Umbilical cord (tissue), 1 donor: ENCODE measurements at regions not wholly inside any gene's neighbourhood (a gene's known extent, or its start where the extent isn't known, plus 50 kb on each side); places are given as distances from the start of the nearest gene placed in this dataset.

Experiments
- DNase-seq: peaks from one replicate; pipeline ENCODE4 v3.0.0-alpha.2; 2015; ENCODE audit warnings: low spot score

GRCh38 chr16:73756289-73757178 lies 540.1 kb upstream of the PSMD7 start:
- no peak for DNase-seq

- no peak for DNase-seq
Measured at GRCh38 chr16:73753931-73754330, 542.7 kb upstream of the PSMD7 start.

- no peak for DNase-seq
Measured at GRCh38 chr16:73750639-73751038, 546.0 kb upstream of the PSMD7 start.

DNA sequence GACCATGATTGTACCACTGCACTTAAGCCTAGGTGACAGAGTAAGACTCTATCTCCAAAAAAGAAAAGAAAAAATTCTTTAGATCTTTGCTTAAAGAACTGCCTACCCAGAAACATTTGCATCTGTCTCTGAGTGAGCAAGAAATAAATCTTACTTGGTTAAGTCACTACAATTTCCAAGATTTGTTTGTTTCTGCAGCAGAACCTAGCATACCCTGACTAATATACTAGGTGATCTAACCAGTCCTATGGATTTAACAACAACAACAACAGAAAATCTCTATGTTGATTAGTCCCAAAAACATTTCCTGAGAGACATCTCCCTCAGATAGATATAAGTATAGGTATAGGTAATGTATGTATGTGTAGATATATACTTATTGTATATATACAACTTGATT lies 549.3 kb upstream of the PSMD7 start:
- no peak for DNase-seq

DNA sequence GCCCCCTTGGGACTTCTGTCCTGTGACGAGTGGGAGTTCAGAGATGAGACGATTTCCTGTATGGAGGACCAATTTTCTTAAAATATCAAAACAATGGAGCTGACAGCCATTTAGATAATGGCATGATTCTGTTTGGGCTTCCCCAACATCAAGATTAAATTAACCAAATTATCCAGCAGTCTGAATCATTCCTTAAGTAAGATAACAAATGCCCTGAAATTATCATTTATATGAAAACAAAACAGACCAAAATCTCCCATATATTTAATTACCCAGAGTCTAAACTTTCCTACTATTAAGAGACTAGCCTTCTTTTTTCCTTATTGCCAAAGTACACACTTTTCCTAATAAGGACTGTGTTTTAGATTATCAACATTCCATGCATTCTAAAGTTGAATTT lies 550.1 kb upstream of the PSMD7 start:
- DNase-seq: no peak

DNA sequence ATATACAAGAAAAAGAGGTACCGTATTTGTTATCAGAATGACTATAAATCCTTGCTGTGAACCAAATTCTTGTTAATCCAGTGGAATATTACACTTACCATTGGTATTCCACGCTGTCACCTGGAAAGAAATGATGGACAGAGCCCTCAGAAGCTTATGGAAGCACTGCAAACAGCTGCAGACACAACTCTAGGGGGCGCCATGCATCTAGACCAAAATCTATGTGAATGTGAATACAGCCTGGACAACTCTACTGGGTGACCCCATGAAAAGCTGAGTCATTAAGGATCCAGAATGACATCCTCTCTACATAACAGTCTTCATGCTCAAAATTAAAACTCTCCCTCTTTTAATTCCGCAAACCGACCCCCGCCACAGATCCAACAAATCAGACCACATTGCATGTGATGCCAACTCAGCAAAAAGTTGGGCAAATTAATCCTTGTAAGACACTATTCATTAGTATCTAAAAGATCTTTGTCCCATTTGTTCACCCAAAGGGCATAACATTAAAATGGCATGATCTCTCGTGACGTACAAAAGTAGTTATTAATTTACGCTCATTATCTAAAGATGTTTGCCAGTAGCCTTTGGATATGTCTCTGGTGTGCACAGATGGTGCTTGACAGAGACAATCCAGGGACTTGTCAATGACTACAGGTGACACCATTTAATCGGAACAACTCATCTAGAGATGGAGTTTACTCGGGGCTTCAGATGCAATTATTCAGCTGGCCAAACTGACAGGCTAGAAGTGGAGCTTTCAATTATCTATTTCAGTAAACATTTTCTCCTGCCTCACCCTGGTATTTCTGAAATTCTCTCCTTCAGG lies 552.7 kb upstream of the PSMD7 start:
- no peak for DNase-seq

DNA sequence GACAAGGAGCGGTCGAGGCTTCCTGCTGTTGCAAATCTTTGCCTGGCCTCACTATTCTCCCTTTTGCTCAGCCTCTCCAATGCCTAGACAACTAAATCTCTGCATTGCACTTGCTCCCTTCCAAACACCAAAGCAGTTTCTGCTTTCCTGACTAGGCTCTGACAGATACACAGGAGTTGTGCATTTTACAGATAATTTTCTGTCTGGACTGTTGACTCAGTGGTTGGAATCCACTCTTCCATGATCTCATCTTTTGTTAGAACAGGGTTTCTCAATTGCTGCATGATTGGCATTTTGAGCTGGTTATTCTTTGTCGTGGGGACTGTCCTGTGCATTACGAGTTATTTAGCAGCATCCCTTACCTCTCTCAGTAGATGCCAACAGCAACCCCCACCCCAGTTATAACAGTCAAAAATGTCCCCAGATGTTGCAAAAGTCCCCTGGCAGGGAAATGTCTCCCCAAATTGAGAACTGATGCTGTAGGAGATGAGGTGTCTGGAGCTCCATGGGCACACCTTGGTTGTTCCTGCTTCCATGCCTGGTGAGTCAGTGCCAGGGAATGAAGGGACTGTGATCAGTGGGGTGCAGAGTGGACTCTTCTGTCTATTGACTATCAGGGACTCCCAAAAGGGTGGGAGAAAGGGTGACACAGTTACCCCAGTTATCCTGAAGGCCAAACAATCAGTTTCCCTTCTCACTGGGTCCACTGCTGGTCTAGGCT lies 557.4 kb upstream of the PSMD7 start:
- DNase-seq: no peak

- no peak for DNase-seq
Measured at GRCh38 chr16:73738266-73738665, 558.3 kb upstream of the PSMD7 start.

GRCh38 chr16:73737637-73738036 lies 559.0 kb upstream of the PSMD7 start:
- DNase-seq: no peak

- no peak for DNase-seq
Measured at GRCh38 chr16:73735954-73736353, 560.7 kb upstream of the PSMD7 start.

DNA sequence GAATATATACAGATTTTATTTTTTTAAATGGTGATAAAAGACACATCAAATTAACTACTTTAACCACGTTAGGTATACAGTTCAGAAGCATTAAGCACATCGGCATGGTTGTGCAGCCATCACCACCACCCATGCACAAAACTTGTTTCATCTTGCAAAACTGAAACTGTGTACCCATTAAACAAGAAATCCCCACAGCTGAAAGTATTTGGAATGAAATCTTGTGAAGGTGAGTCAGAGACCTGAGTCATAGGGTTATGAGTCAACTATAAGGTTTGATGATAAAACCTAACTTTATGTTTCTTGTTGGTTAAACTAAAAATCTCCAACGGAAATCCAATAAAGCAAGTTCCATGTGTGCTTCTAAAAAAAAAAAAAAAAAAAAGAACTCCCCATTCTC lies 561.6 kb upstream of the PSMD7 start:
- peak; percentile 49 for DNase-seq

GRCh38 chr16:73732681-73733080 lies 563.9 kb upstream of the PSMD7 start:
- no peak for DNase-seq

- no peak for DNase-seq
Measured at GRCh38 chr16:73732143-73732542, 564.5 kb upstream of the PSMD7 start.

DNA sequence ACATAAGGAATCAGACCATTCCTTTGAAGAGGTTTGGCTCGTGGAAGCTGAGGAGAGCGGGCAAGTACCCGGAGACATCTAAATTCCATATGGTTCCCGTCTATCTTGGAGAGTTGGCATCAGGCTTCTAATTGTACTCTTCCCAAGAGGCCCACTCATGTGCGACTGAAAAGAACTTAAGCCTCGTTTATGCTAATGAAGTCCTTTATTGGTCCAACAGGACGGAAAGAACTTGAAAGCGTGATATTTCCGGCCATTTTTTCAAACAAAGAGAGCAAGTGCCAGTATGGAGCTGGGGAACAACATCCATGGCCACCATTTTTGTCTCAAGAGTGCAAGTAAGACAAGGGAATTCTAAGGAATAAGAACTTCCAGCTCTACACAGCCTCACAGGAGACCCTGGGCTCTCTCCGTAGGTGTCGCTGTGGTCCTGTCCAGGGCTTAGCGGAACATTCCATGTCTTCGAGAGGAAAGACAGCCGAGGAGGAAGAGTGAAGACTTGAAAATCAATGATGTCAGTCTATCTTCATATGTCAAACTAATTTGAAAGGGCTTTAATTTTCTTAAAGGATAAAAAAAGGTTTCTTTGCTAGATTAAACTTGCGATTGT lies 566.0 kb upstream of the PSMD7 start:
- no peak for DNase-seq

DNA sequence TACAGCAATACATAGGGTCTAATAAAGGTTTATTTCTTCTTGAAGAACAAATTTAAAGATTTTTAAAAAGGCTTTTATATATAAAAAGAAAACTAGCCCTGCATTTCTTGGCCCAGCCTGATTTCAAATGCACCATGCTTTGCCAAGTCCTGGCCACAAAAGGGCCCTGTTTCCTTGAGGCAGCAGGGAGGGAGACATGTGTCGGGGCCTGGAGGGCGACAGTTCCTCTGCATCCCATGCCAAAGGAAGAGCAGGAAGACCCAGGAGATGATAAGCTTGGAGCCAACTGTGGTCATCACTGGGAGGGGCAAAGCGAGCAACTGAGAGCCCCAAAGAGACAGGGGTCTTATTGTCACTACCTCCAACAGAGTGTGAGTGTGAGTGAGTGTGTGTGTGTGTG lies 571.5 kb upstream of the PSMD7 start:
- DNase-seq: no peak

GRCh38 chr16:73724503-73724902 lies 572.1 kb upstream of the PSMD7 start:
- no peak for DNase-seq

DNA sequence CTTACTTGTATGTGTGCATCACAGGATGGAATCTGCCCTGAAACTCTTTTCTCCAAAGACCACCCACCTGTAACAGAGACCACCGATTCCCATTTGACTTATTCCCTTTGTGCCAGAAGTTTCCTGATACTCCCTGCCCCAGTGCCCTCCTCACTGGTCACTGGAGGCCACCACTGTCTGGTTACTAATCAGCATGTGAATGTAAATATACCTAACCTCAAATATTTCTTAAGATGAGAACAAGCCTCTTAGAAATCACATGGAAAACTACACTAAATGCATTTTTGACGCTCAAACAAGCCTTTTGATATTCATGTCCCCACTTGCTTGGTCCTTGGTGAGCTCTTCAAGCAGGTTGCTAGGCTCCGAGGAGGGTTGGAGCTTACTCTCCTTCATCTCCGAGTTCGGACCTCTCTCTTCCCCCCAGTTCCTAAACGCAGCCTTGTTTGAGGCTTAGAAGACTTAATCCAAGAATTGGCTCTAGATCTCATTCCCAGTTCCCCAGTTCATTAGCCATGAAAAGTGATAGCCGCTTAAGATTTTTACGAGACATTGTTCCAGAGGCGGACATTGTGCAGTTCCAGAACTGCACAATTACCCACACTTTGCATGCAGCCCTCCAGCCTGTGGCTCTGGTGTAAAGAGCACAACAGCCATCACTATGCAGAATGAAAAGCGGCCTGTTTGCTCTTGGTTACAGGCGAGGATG lies 579.2 kb upstream of the PSMD7 start:
- DNase-seq: no peak

DNA sequence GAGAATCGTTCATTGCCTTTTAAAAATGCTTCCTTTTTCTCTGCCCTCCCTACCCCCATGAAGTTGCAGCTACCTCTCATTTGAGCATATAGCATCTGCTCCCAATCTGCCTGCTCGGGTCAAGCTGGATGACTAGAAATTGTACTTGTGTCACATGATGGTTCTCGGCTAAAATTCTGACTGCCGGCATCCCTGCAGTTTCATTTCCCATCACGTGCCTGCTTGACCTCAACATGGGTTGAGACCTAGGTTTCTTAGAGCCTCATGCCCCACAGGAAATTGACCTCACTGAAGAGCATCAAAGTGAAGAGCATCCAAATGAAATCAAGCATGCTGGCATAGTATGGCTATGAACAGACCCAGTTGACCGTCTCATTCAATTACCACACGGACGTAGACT lies 581.6 kb upstream of the PSMD7 start:
- no peak for DNase-seq

- no peak for DNase-seq
Measured at GRCh38 chr16:73713778-73714495, 582.7 kb upstream of the PSMD7 start.

DNA sequence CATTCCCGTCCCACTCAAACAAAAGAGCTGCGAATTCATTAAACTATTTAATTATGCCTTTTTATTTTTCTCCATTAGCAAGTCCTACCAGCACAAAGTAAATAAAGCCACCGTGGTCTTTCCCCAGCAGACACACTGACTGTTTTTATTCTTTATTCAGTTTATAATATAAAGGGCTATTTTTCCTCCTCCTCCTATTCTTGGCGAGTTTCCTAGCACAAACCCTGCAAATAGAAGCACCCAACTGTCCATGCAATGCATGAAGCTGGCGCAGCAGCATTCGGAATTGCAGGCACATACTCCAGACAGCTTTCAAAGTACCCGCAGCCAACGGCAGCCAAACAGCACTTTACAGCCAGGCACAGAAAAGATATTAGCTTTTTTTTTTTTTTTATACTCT lies 583.4 kb upstream of the PSMD7 start:
- DNase-seq: peak; percentile 73
